Fibroblast of lung (primary cell): ENCODE measurements at regions not wholly inside any gene's neighbourhood (a gene's known extent, or its start where the extent isn't known, plus 50 kb on each side); places are given as distances from the start of the nearest gene placed in this dataset.

Source experiments
- DNase-seq, 2 donors: peaks; one replicate each; pipeline versions ENCODE4 v3.0.0 to v3.0.0-alpha.2; 2010; ENCODE audit warnings: low read depth in 2 of 2
- H2AFZ ChIP-seq: 2 replicates; pipeline ENCODE4 v1.5.1; 2012; ENCODE audit warnings: low read length, control low read depth, inconsistent platforms
- H3K27ac ChIP-seq: 2 replicates; pipeline ENCODE4 v1.5.1; 2011; ENCODE audit warnings: low read length, control low read depth; ENCODE audit not compliant: insufficient read depth
- H3K27me3 ChIP-seq: 2 replicates; pipeline ENCODE4 v1.5.1; 2011; ENCODE audit warnings: mild to moderate bottlenecking, low read length; ENCODE audit not compliant: control insufficient read depth, insufficient read depth
- H3K36me3 ChIP-seq: 2 replicates; pipeline ENCODE4 v1.5.1; 2011; ENCODE audit warnings: low read length; ENCODE audit not compliant: control insufficient read depth, insufficient read depth
- H3K4me1 ChIP-seq: 2 replicates; pipeline ENCODE4 v1.5.1; 2011; ENCODE audit warnings: low read length; ENCODE audit not compliant: control insufficient read depth, insufficient read depth; ENCODE audit errors: extremely low read depth
- H3K4me2 ChIP-seq: 2 replicates; pipeline ENCODE4 v1.5.1; 2011; ENCODE audit warnings: low read length, control low read depth; ENCODE audit not compliant: insufficient read depth; ENCODE audit errors: extremely low read depth
- H3K4me3 ChIP-seq, 4 experiments: fragments of 200-600 bp in 1 of 4; sonication (generic) in 1 of 4; replicated peaks in 1 of 4; 2 replicates each; pipeline ENCODE4 v1.5.1; 2011 to 2016; ENCODE audit warnings: low read length in 4 of 4, low read depth in 3 of 4, mild to moderate bottlenecking in 3 of 4, control low read depth in 2 of 4, inconsistent platforms in 1 of 4, mixed read lengths in 1 of 4; ENCODE audit not compliant: insufficient read depth in 1 of 4; ENCODE audit errors: control extremely low read depth in 1 of 4
- H3K79me2 ChIP-seq: 2 replicates; pipeline ENCODE4 v1.5.1; 2012; ENCODE audit warnings: mild to moderate bottlenecking, low read length, inconsistent platforms; ENCODE audit not compliant: control insufficient read depth, insufficient read depth
- H3K9ac ChIP-seq: 2 replicates; pipeline ENCODE4 v1.5.1; 2011; ENCODE audit warnings: mild to moderate bottlenecking, low read length, control low read depth; ENCODE audit not compliant: insufficient read depth
- H3K9me3 ChIP-seq: 2 replicates; pipeline ENCODE4 v1.5.1; 2012; ENCODE audit warnings: low read depth, low read length; ENCODE audit not compliant: control insufficient read depth, insufficient read depth
- H4K20me1 ChIP-seq: 2 replicates; pipeline ENCODE4 v1.5.1; 2011; ENCODE audit warnings: low read length; ENCODE audit not compliant: control insufficient read depth, insufficient read depth; ENCODE audit errors: extremely low read depth
- CTCF ChIP-seq, 2 donors: IDR thresholded peaks in 1 of 2; conservative IDR thresholded peaks in 1 of 2; 1 replicate in 1 of 2; 2 replicates in 1 of 2; pipeline ENCODE4 v1.5.1; 2011 to 2012; ENCODE audit warnings: low read length in 2 of 2, control low read depth in 1 of 2, inconsistent platforms in 1 of 2, low read depth in 1 of 2, mild to moderate bottlenecking in 1 of 2
- EZH2 ChIP-seq: IDR thresholded peaks from 2 replicates; pipeline ENCODE4 v1.5.1; 2012; ENCODE audit warnings: low read length, control low read depth, mild to moderate bottlenecking; ENCODE audit errors: missing control alignments

GRCh38 chr2:121900391-121900790 lies 144.9 kb downstream of the TSN start:
- no peak for DNase-seq
- no peaks in the 10 kb centered on the region for H3K36me3 ChIP-seq
- no peak overlapping the region for H3K4me2 ChIP-seq
- H3K9ac ChIP-seq: no peak overlapping the region
- no peak overlapping the region for H2AFZ ChIP-seq
- H4K20me1 ChIP-seq: no peaks in the 10 kb centered on the region
- no peaks in the 10 kb centered on the region for H3K27me3 ChIP-seq
- H3K4me3 ChIP-seq: no peak overlapping the region
- H3K9me3 ChIP-seq: no peaks in the 10 kb centered on the region
- no peak for TF ChIP-seq EZH2
- no peaks in the 10 kb centered on the region for H3K4me1 ChIP-seq
- no peak overlapping the region for H3K27ac ChIP-seq
- no peaks in the 10 kb centered on the region for H3K79me2 ChIP-seq

- no peak overlapping the region for H2AFZ ChIP-seq
- no peaks in the 10 kb centered on the region for H3K27me3 ChIP-seq
- H3K4me1 ChIP-seq: no peaks in the 10 kb centered on the region
- H3K9ac ChIP-seq: peak overlapping the region; percentile 58
- no peak overlapping the region for H3K4me2 ChIP-seq
- peak overlapping the region; percentile 32 for H3K27ac ChIP-seq
- H3K79me2 ChIP-seq: no peaks in the 10 kb centered on the region
- no peaks in the 10 kb centered on the region for H3K36me3 ChIP-seq
- no peaks in the 10 kb centered on the region for H3K9me3 ChIP-seq
- no peak for DNase-seq
- TF ChIP-seq EZH2: no peak
- TF ChIP-seq CTCF (conservative IDR thresholded peaks at IDR 0.05 in 1 of 2, IDR thresholded peaks at IDR 0.05 in 1 of 2; ENCODE audit: low read depth in 1 of 2, low read length in 2 of 2): no peak
- no peaks in the 10 kb centered on the region for H4K20me1 ChIP-seq
- H3K4me3 ChIP-seq: peak overlapping the region in 1 of 4 experiments; percentile 25
Measured at GRCh38 chr2:121902171-121902591, 146.7 kb downstream of the TSN start.

- H3K9ac ChIP-seq: no peak overlapping the region
Measured at GRCh38 chr2:121902616-121903015, 147.2 kb downstream of the TSN start.

More at GRCh38 chr2:121902616-121903015, 147.2 kb downstream of the TSN start:
- DNase-seq: no peak
- H3K4me2 ChIP-seq: no peak overlapping the region
- H3K4me1 ChIP-seq: no peaks in the 10 kb centered on the region
- no peaks in the 10 kb centered on the region for H3K79me2 ChIP-seq
- no peak for TF ChIP-seq EZH2
- TF ChIP-seq CTCF (conservative IDR thresholded peaks at IDR 0.05 in 1 of 2, IDR thresholded peaks at IDR 0.05 in 1 of 2; ENCODE audit: low read depth in 1 of 2, low read length in 2 of 2): no peak
- no peak overlapping the region for H3K27ac ChIP-seq
- peak overlapping the region in 1 of 4 experiments; percentile 25 for H3K4me3 ChIP-seq
- H3K27me3 ChIP-seq: no peaks in the 10 kb centered on the region
- no peak overlapping the region for H2AFZ ChIP-seq
- no peaks in the 10 kb centered on the region for H3K9me3 ChIP-seq
- H4K20me1 ChIP-seq: no peaks in the 10 kb centered on the region
- no peaks in the 10 kb centered on the region for H3K36me3 ChIP-seq
